ENCODE measurements at regions not wholly inside any gene's neighbourhood (a gene's known extent, or its start where the extent isn't known, plus 50 kb on each side); places are given as distances from the start of the nearest gene placed in this dataset.

DNA sequence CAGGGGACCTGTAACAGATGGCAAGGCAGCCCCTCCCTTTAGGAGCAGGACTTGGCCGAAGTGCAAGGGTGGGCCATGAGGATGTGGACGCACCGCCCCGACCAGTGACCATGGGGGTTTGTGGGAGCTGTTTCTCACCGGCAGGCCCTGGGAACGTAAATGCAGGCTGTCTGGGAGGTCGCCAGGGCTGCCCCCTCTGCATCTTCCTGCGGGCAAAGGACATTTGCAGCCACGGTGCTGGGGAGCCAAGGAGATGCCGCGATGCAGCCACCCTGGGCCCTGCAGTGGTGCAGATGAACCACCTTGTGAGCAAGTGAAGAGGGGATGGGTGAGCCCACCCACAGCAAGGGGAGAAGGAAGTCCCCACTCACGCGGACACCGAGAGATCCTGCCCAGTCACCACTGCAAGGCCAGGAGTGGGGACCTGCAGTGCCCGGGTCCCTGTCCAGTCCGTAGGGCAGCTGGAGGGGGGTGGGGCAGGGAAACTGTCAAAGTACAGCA lies 121.1 kb downstream of the SIK1 start:
- TF ChIP-seq, protein P1, sequence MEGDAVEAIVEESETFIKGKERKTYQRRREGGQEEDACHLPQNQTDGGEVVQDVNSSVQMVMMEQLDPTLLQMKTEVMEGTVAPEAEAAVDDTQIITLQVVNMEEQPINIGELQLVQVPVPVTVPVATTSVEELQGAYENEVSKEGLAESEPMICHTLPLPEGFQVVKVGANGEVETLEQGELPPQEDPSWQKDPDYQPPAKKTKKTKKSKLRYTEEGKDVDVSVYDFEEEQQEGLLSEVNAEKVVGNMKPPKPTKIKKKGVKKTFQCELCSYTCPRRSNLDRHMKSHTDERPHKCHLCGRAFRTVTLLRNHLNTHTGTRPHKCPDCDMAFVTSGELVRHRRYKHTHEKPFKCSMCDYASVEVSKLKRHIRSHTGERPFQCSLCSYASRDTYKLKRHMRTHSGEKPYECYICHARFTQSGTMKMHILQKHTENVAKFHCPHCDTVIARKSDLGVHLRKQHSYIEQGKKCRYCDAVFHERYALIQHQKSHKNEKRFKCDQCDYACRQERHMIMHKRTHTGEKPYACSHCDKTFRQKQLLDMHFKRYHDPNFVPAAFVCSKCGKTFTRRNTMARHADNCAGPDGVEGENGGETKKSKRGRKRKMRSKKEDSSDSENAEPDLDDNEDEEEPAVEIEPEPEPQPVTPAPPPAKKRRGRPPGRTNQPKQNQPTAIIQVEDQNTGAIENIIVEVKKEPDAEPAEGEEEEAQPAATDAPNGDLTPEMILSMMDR (IDR thresholded peaks at IDR 0.05), result no peak
- TF ChIP-seq POLR2A (IDR thresholded peaks at IDR 0.05) (no peak), EP300 (IDR thresholded peaks at IDR 0.05) (no peak)
